GM23338 (cell line): ENCODE measurements at regions not wholly inside any gene's neighbourhood (a gene's known extent, or its start where the extent isn't known, plus 50 kb on each side); places are given as distances from the start of the nearest gene placed in this dataset.

ENCODE experiments used
- EZH2 ChIP-seq: fragments of 200-600 bp; sonication (generic); IDR thresholded peaks from one replicate; pipeline ENCODE4 v1.8.0; 2017; ENCODE audit warnings: antibody characterized with exemption, mild to moderate bottlenecking, low read depth; ENCODE audit not compliant: unreplicated experiment
- JUNB ChIP-seq: IDR thresholded peaks from one replicate; pipeline ENCODE4 v1.6.1; 2016; ENCODE audit warnings: antibody characterized with exemption; ENCODE audit not compliant: unreplicated experiment
- NANOG ChIP-seq: IDR thresholded peaks from 2 replicates; pipeline ENCODE4 v1.6.1; 2016; ENCODE audit warnings: antibody characterized with exemption, borderline replicate concordance
- ZNF331 ChIP-seq: fragments of 250-450 bp; sonication (Bioruptor Pico); IDR thresholded peaks from 2 replicates; pipeline ENCODE4 v1.5.0; 2020; ENCODE audit warnings: low read depth, mild to moderate bottlenecking, moderate library complexity
- TF ChIP-seq, protein P1 (sequence below): fragments of 250-450 bp; sonication (Bioruptor Pico); IDR thresholded peaks from 2 replicates; pipeline ENCODE4 v1.5.0; 2020; ENCODE audit warnings: mild to moderate bottlenecking, moderate library complexity
- TF ChIP-seq, protein P2 (sequence below): IDR thresholded peaks from 2 replicates; pipeline ENCODE4 v1.6.1; 2016; ENCODE audit warnings: antibody characterized with exemption
- TF ChIP-seq, protein P3 (sequence below), 2 experiments: fragments of 200-600 bp in 1 of 2; sonication (generic) in 1 of 2; conservative IDR thresholded peaks; 2 replicates each; pipeline versions ENCODE4 v1.5.1 to v1.6.1; 2016 to 2017; ENCODE audit warnings: antibody characterized with exemption in 2 of 2, low read depth in 2 of 2, mild to moderate bottlenecking in 2 of 2, moderate library complexity in 1 of 2

DNA sequence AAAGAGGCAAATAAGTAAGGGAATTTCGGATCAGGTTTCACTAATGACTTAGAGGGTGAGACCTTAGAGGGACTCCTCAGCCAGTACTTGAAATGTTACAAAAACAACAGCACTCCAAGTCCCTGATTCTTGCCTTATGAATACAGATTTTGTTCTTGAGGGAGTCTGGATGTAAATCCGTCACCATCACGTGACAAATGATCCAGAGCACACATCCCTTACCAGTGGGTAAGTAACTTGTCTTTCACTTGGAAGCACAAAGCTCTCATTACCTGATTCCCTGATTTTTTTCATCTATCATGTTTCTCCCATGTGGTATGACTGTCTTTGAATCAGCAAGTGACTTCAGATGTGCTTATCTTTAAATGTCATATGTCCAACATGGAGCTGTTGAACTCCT is 595.3 kb upstream of the POU3F2 start (continued):
- TF ChIP-seq, protein P1, sequence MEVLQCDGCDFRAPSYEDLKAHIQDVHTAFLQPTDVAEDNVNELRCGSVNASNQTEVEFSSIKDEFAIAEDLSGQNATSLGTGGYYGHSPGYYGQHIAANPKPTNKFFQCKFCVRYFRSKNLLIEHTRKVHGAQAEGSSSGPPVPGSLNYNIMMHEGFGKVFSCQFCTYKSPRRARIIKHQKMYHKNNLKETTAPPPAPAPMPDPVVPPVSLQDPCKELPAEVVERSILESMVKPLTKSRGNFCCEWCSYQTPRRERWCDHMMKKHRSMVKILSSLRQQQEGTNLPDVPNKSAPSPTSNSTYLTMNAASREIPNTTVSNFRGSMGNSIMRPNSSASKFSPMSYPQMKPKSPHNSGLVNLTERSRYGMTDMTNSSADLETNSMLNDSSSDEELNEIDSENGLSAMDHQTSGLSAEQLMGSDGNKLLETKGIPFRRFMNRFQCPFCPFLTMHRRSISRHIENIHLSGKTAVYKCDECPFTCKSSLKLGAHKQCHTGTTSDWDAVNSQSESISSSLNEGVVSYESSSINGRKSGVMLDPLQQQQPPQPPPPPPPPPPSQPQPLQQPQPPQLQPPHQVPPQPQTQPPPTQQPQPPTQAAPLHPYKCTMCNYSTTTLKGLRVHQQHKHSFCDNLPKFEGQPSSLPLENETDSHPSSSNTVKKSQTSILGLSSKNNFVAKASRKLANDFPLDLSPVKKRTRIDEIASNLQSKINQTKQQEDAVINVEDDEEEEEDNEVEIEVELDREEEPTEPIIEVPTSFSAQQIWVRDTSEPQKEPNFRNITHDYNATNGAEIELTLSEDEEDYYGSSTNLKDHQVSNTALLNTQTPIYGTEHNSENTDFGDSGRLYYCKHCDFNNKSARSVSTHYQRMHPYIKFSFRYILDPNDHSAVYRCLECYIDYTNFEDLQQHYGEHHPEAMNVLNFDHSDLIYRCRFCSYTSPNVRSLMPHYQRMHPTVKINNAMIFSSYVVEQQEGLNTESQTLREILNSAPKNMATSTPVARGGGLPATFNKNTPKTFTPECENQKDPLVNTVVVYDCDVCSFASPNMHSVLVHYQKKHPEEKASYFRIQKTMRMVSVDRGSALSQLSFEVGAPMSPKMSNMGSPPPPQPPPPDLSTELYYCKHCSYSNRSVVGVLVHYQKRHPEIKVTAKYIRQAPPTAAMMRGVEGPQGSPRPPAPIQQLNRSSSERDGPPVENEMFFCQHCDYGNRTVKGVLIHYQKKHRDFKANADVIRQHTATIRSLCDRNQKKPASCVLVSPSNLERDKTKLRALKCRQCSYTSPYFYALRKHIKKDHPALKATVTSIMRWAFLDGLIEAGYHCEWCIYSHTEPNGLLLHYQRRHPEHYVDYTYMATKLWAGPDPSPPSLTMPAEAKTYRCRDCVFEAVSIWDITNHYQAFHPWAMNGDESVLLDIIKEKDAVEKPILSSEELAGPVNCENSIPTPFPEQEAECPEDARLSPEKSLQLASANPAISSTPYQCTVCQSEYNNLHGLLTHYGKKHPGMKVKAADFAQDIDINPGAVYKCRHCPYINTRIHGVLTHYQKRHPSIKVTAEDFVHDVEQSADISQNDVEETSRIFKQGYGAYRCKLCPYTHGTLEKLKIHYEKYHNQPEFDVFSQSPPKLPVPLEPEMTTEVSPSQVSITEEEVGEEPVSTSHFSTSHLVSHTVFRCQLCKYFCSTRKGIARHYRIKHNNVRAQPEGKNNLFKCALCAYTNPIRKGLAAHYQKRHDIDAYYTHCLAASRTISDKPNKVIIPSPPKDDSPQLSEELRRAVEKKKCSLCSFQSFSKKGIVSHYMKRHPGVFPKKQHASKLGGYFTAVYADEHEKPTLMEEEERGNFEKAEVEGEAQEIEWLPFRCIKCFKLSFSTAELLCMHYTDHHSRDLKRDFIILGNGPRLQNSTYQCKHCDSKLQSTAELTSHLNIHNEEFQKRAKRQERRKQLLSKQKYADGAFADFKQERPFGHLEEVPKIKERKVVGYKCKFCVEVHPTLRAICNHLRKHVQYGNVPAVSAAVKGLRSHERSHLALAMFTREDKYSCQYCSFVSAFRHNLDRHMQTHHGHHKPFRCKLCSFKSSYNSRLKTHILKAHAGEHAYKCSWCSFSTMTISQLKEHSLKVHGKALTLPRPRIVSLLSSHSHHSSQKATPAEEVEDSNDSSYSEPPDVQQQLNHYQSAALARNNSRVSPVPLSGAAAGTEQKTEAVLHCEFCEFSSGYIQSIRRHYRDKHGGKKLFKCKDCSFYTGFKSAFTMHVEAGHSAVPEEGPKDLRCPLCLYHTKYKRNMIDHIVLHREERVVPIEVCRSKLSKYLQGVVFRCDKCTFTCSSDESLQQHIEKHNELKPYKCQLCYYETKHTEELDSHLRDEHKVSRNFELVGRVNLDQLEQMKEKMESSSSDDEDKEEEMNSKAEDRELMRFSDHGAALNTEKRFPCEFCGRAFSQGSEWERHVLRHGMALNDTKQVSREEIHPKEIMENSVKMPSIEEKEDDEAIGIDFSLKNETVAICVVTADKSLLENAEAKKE (CRISPR knock-in tag), result no peak
- TF ChIP-seq JUNB (no peak), NANOG (no peak), EZH2 (no peak), ZNF331 (CRISPR knock-in tag) (no peak)
- TF ChIP-seq, protein P2, sequence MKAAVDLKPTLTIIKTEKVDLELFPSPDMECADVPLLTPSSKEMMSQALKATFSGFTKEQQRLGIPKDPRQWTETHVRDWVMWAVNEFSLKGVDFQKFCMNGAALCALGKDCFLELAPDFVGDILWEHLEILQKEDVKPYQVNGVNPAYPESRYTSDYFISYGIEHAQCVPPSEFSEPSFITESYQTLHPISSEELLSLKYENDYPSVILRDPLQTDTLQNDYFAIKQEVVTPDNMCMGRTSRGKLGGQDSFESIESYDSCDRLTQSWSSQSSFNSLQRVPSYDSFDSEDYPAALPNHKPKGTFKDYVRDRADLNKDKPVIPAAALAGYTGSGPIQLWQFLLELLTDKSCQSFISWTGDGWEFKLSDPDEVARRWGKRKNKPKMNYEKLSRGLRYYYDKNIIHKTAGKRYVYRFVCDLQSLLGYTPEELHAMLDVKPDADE, result no peak
- TF ChIP-seq, protein P3, sequence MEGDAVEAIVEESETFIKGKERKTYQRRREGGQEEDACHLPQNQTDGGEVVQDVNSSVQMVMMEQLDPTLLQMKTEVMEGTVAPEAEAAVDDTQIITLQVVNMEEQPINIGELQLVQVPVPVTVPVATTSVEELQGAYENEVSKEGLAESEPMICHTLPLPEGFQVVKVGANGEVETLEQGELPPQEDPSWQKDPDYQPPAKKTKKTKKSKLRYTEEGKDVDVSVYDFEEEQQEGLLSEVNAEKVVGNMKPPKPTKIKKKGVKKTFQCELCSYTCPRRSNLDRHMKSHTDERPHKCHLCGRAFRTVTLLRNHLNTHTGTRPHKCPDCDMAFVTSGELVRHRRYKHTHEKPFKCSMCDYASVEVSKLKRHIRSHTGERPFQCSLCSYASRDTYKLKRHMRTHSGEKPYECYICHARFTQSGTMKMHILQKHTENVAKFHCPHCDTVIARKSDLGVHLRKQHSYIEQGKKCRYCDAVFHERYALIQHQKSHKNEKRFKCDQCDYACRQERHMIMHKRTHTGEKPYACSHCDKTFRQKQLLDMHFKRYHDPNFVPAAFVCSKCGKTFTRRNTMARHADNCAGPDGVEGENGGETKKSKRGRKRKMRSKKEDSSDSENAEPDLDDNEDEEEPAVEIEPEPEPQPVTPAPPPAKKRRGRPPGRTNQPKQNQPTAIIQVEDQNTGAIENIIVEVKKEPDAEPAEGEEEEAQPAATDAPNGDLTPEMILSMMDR (conservative IDR thresholded peaks at IDR 0.05; ENCODE audit: low read depth in 2 of 2), result no peak
